OCI-LY3 (cell line): ENCODE measurements at regions not wholly inside any gene's neighbourhood (a gene's known extent, or its start where the extent isn't known, plus 50 kb on each side); places are given as distances from the start of the nearest gene placed in this dataset.
A peak's percentile ranks its signal among the peaks of the same experiment; 100 is the strongest.

ENCODE experiments used
- H2AFZ ChIP-seq: fragments of 200-600, 300-600 bp; shearing (Covaris generic); 2 replicates; pipeline ENCODE4 v1.6.0; 2014; ENCODE audit warnings: antibody characterized with exemption, low read depth, low read length
- H3K27ac ChIP-seq: fragments of 200-600, 300-600 bp; sonication (generic); 2 replicates; pipeline ENCODE4 v1.5.1; 2014; ENCODE audit warnings: mild to moderate bottlenecking, low read length, moderate library complexity, mixed read lengths
- H3K27me3 ChIP-seq: fragments of 200-600, 300-600 bp; sonication (generic); 2 replicates; pipeline ENCODE4 v1.6.1; 2014; ENCODE audit warnings: low read depth, low read length, mixed read lengths
- H3K36me3 ChIP-seq: fragments of 200-600, 300-600 bp; sonication (generic); replicated peaks from 2 replicates; pipeline ENCODE3; 2014; ENCODE audit warnings: low read depth, low read length, mixed read lengths
- H3K4me1 ChIP-seq: fragments of 300-600, 200-600 bp; sonication (generic); 2 replicates; pipeline ENCODE4 v1.6.1; 2014; ENCODE audit warnings: low read length, mixed read lengths
- H3K4me2 ChIP-seq: fragments of 200-600, 300-600 bp; sonication (generic); 2 replicates; pipeline ENCODE4 v1.6.1; 2014; ENCODE audit warnings: low read length, mixed read lengths
- H3K4me3 ChIP-seq: fragments of 300-600, 200-600 bp; sonication (generic); 2 replicates; pipeline ENCODE4 v1.5.1; 2014; ENCODE audit warnings: antibody characterized with exemption, mild to moderate bottlenecking, low read length, moderate library complexity
- H3K79me2 ChIP-seq: fragments of 300-600, 200-600 bp; shearing (Covaris generic); 2 replicates; pipeline ENCODE4 v1.6.1; 2014; ENCODE audit warnings: mild to moderate bottlenecking, low read length, mixed read lengths
- H3K9ac ChIP-seq: fragments of 300-600, 200-600 bp; shearing (Covaris generic); 2 replicates; pipeline ENCODE4 v1.6.0; 2014; ENCODE audit warnings: mild to moderate bottlenecking, low read length, moderate library complexity
- H3K9me3 ChIP-seq: fragments of 200-600, 300-600 bp; shearing (Covaris generic); 2 replicates; pipeline ENCODE4 v1.6.1; 2014; ENCODE audit warnings: low read length, mixed read lengths; ENCODE audit not compliant: insufficient read depth
- H4K20me1 ChIP-seq: fragments of 200-600, 300-600 bp; sonication (generic); 2 replicates; pipeline ENCODE4 v1.6.1; 2016; ENCODE audit warnings: low read length, mixed read lengths; ENCODE audit not compliant: insufficient read depth
- EZH2phosphoT487 ChIP-seq: fragments of 200-600 bp; shearing (Covaris generic); IDR thresholded peaks from 2 replicates; pipeline ENCODE4 v1.6.1; 2018; ENCODE audit warnings: antibody characterized with exemption, mixed run types, low read depth
- TF ChIP-seq, protein P1 (sequence below): fragments of 200-600, 300-600 bp; sonication (generic); IDR thresholded peaks from 2 replicates; pipeline ENCODE4 v1.5.1; 2014; ENCODE audit warnings: antibody characterized with exemption, low read length, low read depth

DNA sequence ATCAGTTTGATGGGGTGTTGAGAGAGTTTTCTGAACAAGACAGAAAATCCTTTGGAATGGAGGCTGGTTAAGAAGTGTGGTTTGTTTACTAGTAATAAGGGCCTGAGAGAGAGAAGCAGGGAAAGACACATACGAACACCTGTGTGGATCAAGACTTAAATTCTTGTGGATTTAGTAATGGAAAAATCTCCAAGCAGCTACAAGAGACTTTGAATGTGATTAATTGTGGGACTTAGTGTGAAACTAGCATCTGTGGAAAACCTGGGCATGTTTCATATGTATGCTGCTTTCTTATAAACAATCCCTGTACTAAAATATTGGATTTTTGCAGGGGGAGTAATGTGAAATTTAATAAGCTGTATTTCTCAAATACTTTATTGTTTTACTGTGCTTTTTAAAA, 399.1 kb downstream of the SI start:
- Histone ChIP-seq H3K36me3 (no peaks in the 10 kb centered on the region), H2AFZ (no peak overlapping the region), H3K9me3 (no peaks in the 10 kb centered on the region), H3K4me3 (no peak overlapping the region), H3K27ac (no peak overlapping the region), H3K9ac (no peak overlapping the region), H3K4me2 (no peak overlapping the region), H3K4me1 (no peaks in the 10 kb centered on the region), H3K27me3 (no peaks in the 10 kb centered on the region), H3K79me2 (no peaks in the 10 kb centered on the region), H4K20me1 (no peaks in the 10 kb centered on the region)
- TF ChIP-seq, protein P1, sequence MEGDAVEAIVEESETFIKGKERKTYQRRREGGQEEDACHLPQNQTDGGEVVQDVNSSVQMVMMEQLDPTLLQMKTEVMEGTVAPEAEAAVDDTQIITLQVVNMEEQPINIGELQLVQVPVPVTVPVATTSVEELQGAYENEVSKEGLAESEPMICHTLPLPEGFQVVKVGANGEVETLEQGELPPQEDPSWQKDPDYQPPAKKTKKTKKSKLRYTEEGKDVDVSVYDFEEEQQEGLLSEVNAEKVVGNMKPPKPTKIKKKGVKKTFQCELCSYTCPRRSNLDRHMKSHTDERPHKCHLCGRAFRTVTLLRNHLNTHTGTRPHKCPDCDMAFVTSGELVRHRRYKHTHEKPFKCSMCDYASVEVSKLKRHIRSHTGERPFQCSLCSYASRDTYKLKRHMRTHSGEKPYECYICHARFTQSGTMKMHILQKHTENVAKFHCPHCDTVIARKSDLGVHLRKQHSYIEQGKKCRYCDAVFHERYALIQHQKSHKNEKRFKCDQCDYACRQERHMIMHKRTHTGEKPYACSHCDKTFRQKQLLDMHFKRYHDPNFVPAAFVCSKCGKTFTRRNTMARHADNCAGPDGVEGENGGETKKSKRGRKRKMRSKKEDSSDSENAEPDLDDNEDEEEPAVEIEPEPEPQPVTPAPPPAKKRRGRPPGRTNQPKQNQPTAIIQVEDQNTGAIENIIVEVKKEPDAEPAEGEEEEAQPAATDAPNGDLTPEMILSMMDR, result no peak
- TF ChIP-seq EZH2phosphoT487, result no peak

DNA sequence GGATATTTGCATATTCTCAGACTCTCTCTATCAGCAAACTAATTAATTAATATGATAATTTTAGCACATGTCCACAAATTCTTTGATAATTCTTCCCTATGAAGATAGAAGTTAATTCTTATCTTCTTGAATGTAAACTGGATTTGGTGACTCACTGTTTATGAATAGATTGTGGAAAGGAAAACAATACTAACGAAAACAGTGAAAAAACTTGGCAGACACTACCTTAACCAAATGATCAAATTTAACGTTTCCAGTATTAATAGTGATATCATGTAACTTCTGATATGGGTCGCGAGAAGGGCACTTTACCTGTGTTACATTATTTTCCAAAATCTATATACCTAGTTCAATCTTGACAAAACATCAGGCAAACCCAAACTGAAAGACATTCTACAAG, 401.0 kb downstream of the SI start:
- H3K27ac ChIP-seq, result no peak overlapping the region
- no peaks in the 10 kb centered on the region for H3K36me3 ChIP-seq
- no peak overlapping the region for H2AFZ ChIP-seq
- H3K4me1 ChIP-seq, result no peaks in the 10 kb centered on the region
- no peak overlapping the region for H3K4me3 ChIP-seq
- no peaks in the 10 kb centered on the region for H3K27me3 ChIP-seq
- H4K20me1 ChIP-seq, result no peaks in the 10 kb centered on the region
- no peaks in the 10 kb centered on the region for H3K9me3 ChIP-seq
- no peak overlapping the region for H3K9ac ChIP-seq
- no peak overlapping the region for H3K4me2 ChIP-seq
- TF ChIP-seq EZH2phosphoT487, result no peak
- TF ChIP-seq, protein P1, result no peak
- no peaks in the 10 kb centered on the region for H3K79me2 ChIP-seq

DNA sequence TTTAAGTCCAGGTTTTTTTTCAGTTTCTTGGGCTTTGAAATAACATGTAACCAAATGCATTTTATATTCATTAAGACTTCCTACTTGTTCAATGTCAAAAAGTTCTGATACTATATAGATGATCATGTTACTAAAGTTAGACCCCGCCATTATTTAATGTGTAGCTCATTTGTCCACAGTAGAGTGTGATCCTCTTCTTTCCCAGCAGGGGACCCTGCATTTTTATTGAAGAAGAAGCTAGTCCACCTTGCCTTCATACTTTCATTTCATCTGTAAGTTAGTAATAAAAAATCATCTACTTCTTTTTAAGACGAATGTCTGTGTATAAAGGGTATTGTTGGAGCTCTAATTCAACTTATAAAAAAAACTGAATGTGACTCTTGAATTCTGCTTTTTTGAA, 404.6 kb downstream of the SI start:
- Histone ChIP-seq H4K20me1 (no peaks in the 10 kb centered on the region), H2AFZ (no peak overlapping the region)

DNA sequence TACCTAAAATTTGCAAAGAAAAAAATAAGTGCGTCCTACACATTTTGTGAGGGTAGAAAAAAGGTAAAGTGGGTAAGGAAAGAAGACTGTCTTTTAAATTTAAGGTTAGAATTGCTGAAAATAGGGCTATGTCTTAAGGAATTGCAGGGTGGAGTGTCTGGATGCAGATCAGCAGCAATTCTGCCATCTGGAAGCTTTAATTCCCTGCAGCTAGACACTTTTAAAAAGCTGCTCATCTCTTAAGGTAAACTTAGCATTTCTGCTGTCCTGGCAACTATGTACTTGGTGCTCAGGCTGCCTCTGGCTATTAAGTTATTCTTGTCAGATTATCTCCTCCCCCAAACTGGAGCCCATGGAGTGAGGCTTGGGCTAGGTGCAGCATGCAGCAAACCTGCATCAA, 420.2 kb downstream of the SI start:
- Histone ChIP-seq H4K20me1 (no peaks in the 10 kb centered on the region), H3K4me3 (no peak overlapping the region), H3K36me3 (no peaks in the 10 kb centered on the region), H2AFZ (no peak overlapping the region), H3K79me2 (no peaks in the 10 kb centered on the region), H3K27ac (no peak overlapping the region), H3K4me2 (no peak overlapping the region), H3K27me3 (no peaks in the 10 kb centered on the region), H3K9ac (no peak overlapping the region), H3K9me3 (no peaks in the 10 kb centered on the region), H3K4me1 (peaks cover 10% of the 10 kb centered on the region)
- no peak for TF ChIP-seq EZH2phosphoT487
- TF ChIP-seq, protein P1, result no peak

More for the DNA sequence above, 404.6 kb downstream of the SI start:
- no peak for TF ChIP-seq EZH2phosphoT487
- TF ChIP-seq, protein P1, result 0 out of 2 replicates have a peak, but pooled peaks have one; percentile 5
- Histone ChIP-seq H3K27me3 (no peaks in the 10 kb centered on the region), H3K4me1 (no peaks in the 10 kb centered on the region), H3K79me2 (no peaks in the 10 kb centered on the region), H3K9me3 (no peaks in the 10 kb centered on the region), H3K27ac (no peak overlapping the region), H3K4me3 (no peak overlapping the region), H3K4me2 (no peak overlapping the region), H3K36me3 (no peaks in the 10 kb centered on the region), H3K9ac (no peak overlapping the region)
